ENCODE measurements at regions not wholly inside any gene's neighbourhood (a gene's known extent, or its start where the extent isn't known, plus 50 kb on each side); places are given as distances from the start of the nearest gene placed in this dataset.

- POLR2A ChIA-PET = no interaction called here
- Histone ChIP-seq H3K27ac (ENCODE audit: insufficient read depth, low read depth, low read length) (no peak overlapping the region), H3K27me3 (ENCODE audit: control insufficient read depth in 2 of 2, insufficient read depth in 2 of 2, low read length in 2 of 2) (no peaks in the 10 kb centered on the region), H3K4me3 (replicated peaks in 1 of 3; ENCODE audit: insufficient read depth in 1 of 3, low read depth in 1 of 3, low read length in 3 of 3) (no peak overlapping the region), H3K9me1 (replicated peaks; ENCODE audit: control insufficient read depth, extremely low read depth, insufficient read depth, low read length) (no peaks in the 10 kb centered on the region), H3K4me2 (ENCODE audit: insufficient read depth, low read length) (no peak overlapping the region), H3K79me2 (ENCODE audit: control insufficient read depth, insufficient read depth, low read length) (no peaks in the 10 kb centered on the region), H2AFZ (ENCODE audit: low read depth, low read length) (no peak overlapping the region), H3K36me3 (ENCODE audit: control insufficient read depth in 2 of 2, extremely low read depth in 1 of 2, insufficient read depth in 2 of 2, low read length in 2 of 2) (no peaks in the 10 kb centered on the region), H3K9ac (replicated peaks; ENCODE audit: extremely low read depth, insufficient read depth, low read length) (no peak overlapping the region), H3K9me3 (replicated peaks; ENCODE audit: control insufficient read depth, insufficient read depth, low read length) (no peaks in the 10 kb centered on the region), H4K20me1 (replicated peaks; ENCODE audit: control insufficient read depth, extremely low read depth, insufficient read depth, low read length) (no peaks in the 10 kb centered on the region), H3K4me1 (ENCODE audit: control insufficient read depth, extremely low read depth, insufficient read depth, low read length) (peaks cover 17% of the 10 kb centered on the region)
- intact Hi-C loops (cut with micrococcal nuclease) = no loop called here
- CTCF ChIA-PET = no interaction called here
- FAIRE-seq (no peak), DNase-seq (ENCODE audit: low read depth, low spot score) (no peak)
- dilution Hi-C loops (cut with MboI; ENCODE audit: extremely low pct_ligation_motif_present, low sequenced_read_pairs) = no loop called here
- no peak for TF ChIP-seq GATA2 (IDR thresholded peaks at IDR 0.05; ENCODE audit: insufficient read depth, insufficient read length, low read depth, low read length)
- no peak for TF ChIP-seq MYC (IDR thresholded peaks at IDR 0.05; ENCODE audit: low read depth, low read length)
- TF ChIP-seq FOS (IDR thresholded peaks at IDR 0.05; ENCODE audit: borderline replicate concordance, insufficient read depth, low read length) = no peak
- TF ChIP-seq EZH2 (IDR thresholded peaks at IDR 0.05; ENCODE audit: borderline replicate concordance, low read depth, low read length, severe bottlenecking) = no peak
- no peak for TF ChIP-seq POLR2AphosphoS5 (IDR thresholded peaks at IDR 0.05; ENCODE audit: insufficient read depth, low read depth, low read length)
- TF ChIP-seq POLR2A (IDR thresholded peaks at IDR 0.05; ENCODE audit: low read depth, low read length) = no peak
- no peak for TF ChIP-seq MAX (IDR thresholded peaks at IDR 0.05; ENCODE audit: insufficient read depth, insufficient read length)
- no peak for TF ChIP-seq JUN (IDR thresholded peaks at IDR 0.05; ENCODE audit: borderline replicate concordance, insufficient read depth, insufficient read length, low read depth)
- TF ChIP-seq CTCF (IDR thresholded peaks at IDR 0.05; ENCODE audit: extremely low read depth in 1 of 2, insufficient read depth in 1 of 2, low read depth in 1 of 2, low read length in 2 of 2) = no peak
- no TSS peak for BruUV-seq (replicated peaks)
Observed at GRCh38 chr9:13806714-13807113, 507.2 kb downstream of the NFIB start.

All from endothelial cell of umbilical vein (primary cell).